CD4-positive, alpha-beta memory T cell (primary cell): ENCODE measurements at regions not wholly inside any gene's neighbourhood (a gene's known extent, or its start where the extent isn't known, plus 50 kb on each side); places are given as distances from the start of the nearest gene placed in this dataset.

Experiments
- CTCF ChIA-PET: fragments of 350-600 bp; sonication (Branson Sonifier 250); formaldehyde crosslinking; loops from one replicate; lab custom pipeline; 2021; ENCODE audit warnings: inconsistent platforms; ENCODE audit not compliant: partially characterized antibody; lab: Charles Lee
- POLR2A ChIA-PET: fragments of 350-600 bp; sonication (Branson Sonifier 250); formaldehyde crosslinking; loops from one replicate; lab custom pipeline; 2021; ENCODE audit not compliant: partially characterized antibody; lab: Charles Lee
- DNase-seq, 5 donors: peaks; one replicate each; pipeline versions ENCODE4 v3.0.0 to v3.0.0-alpha.2; 2020 to 2022; ENCODE audit warnings: mixed read lengths in 1 of 5
- H3K27ac ChIP-seq: one replicate; pipeline ENCODE4 v1.7.0; 2013; ENCODE audit warnings: low read depth, low read length
- H3K27me3 ChIP-seq: 2 replicates; pipeline ENCODE4 v1.7.0; 2013; ENCODE audit warnings: mild to moderate bottlenecking, low read length, moderate library complexity; ENCODE audit not compliant: insufficient read depth
- H3K36me3 ChIP-seq: 2 replicates; pipeline ENCODE4 v1.7.0; 2013; ENCODE audit warnings: mild to moderate bottlenecking, low read length, moderate library complexity; ENCODE audit not compliant: insufficient read depth
- H3K4me1 ChIP-seq: 2 replicates; pipeline ENCODE4 v1.7.0; 2013; ENCODE audit warnings: mild to moderate bottlenecking, low read length, moderate library complexity; ENCODE audit not compliant: insufficient read depth
- H3K4me3 ChIP-seq, 2 donors: one replicate each; pipeline ENCODE4 v1.7.0; 2013; ENCODE audit warnings: low read length in 2 of 2, mild to moderate bottlenecking in 1 of 2
- H3K9me3 ChIP-seq, 2 donors: one replicate each; pipeline ENCODE4 v1.7.0; 2013; ENCODE audit warnings: low read length in 2 of 2, control low read depth in 1 of 2; ENCODE audit not compliant: control insufficient read depth in 1 of 2
- H3K27ac Mint-ChIP-seq, 7 donors: one replicate each; pipeline ENCODE4 v1.8.0; 2020 to 2021; ENCODE audit warnings: mixed read lengths in 7 of 7, mild to moderate bottlenecking in 6 of 7, inconsistent platforms in 3 of 7, moderate library complexity in 3 of 7
- H3K27me3 Mint-ChIP-seq, 2 donors: one replicate each; pipeline ENCODE4 v1.8.0; 2020 to 2021; ENCODE audit warnings: mixed read lengths in 2 of 2
- H3K36me3 Mint-ChIP-seq, 2 donors: one replicate each; pipeline ENCODE4 v1.8.0; 2020 to 2021; ENCODE audit warnings: mixed read lengths in 2 of 2, inconsistent platforms in 1 of 2, mild to moderate bottlenecking in 1 of 2
- H3K4me1 Mint-ChIP-seq, 4 donors: one replicate each; pipeline ENCODE4 v1.8.0; 2020 to 2021; ENCODE audit warnings: mixed read lengths in 4 of 4, mild to moderate bottlenecking in 1 of 4
- H3K4me3 Mint-ChIP-seq, 8 donors: one replicate each; pipeline ENCODE4 v1.8.0; 2020 to 2021; ENCODE audit warnings: mixed read lengths in 8 of 8, mild to moderate bottlenecking in 7 of 8, moderate library complexity in 6 of 8, inconsistent platforms in 3 of 8
- H3K9me3 Mint-ChIP-seq, 8 donors: one replicate each; pipeline ENCODE4 v1.8.0; 2020 to 2021; ENCODE audit warnings: mixed read lengths in 8 of 8, mild to moderate bottlenecking in 5 of 8, inconsistent platforms in 3 of 8, moderate library complexity in 1 of 8
- intact Hi-C: fragments of 100-400 bp; cut with micrococcal nuclease; formaldehyde crosslinking; loops from one replicate; pipeline ENCODE4 v1.15.1; 2023

DNA sequence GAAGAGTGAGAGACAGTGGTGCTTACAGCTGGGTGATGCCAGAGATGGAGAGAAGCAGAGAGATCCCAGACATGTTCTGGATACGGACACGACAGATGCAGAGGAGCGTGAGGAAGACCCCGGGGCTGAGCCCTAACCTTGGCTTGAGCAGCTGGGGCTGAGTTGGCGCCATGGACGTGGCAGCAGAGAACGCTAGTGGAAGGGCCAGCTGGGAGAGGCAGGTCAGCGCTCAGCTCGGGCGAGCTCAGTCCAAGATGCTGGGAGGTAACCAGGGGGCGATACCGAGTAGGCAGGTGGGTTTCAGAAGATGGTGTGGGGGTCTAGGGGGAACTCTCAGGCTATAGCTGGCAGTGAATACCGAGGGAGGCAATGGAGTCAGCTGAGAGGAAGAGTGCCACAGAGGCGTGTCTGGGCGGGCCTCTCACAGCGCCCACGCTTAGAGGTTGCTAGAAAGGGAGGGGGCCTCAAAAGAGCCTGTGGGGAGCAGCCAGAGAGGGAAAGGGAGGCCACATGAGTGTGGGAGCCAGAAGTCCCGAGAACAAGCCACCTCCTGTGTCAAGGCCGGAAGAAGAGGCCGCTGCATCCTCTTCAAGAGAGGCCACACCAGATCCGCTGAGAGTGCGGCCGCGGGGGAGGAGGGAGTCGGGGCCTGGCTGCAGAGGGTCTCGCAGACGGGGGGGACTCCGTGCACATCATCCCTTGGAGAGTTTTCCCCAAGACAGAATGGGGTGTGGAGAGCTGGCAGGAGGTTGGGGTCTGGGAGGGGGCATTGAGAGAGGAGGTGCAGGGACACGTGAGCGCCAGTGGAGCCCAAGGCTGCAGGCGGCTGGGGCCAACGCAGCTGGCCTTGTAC is 57.0 kb upstream of the DIO3 start:
- H3K27me3 Mint-ChIP-seq: peaks cover 4 to 5% of the 10 kb centered on the region in 2 donors
- Histone ChIP-seq H3K4me3 (no peak overlapping the region), H3K9me3 (no peaks in the 10 kb centered on the region), H3K27me3 (no peaks in the 10 kb centered on the region), H3K36me3 (no peaks in the 10 kb centered on the region), H3K4me1 (no peaks in the 10 kb centered on the region), H3K27ac (no peak overlapping the region)
- DNase-seq: no peak
- ChIA-PET CTCF (no interaction called here), POLR2A (no interaction called here)
- no peaks in the 10 kb centered on the region for H3K4me1 Mint-ChIP-seq
- no peak overlapping the region for H3K4me3 Mint-ChIP-seq
- peaks cover 0 to 2% (median 0%) of the 10 kb centered on the region in 8 donors for H3K9me3 Mint-ChIP-seq
- H3K27ac Mint-ChIP-seq: no peak overlapping the region
- intact Hi-C loops: no loop called here
- no peaks in the 10 kb centered on the region for H3K36me3 Mint-ChIP-seq

DNA sequence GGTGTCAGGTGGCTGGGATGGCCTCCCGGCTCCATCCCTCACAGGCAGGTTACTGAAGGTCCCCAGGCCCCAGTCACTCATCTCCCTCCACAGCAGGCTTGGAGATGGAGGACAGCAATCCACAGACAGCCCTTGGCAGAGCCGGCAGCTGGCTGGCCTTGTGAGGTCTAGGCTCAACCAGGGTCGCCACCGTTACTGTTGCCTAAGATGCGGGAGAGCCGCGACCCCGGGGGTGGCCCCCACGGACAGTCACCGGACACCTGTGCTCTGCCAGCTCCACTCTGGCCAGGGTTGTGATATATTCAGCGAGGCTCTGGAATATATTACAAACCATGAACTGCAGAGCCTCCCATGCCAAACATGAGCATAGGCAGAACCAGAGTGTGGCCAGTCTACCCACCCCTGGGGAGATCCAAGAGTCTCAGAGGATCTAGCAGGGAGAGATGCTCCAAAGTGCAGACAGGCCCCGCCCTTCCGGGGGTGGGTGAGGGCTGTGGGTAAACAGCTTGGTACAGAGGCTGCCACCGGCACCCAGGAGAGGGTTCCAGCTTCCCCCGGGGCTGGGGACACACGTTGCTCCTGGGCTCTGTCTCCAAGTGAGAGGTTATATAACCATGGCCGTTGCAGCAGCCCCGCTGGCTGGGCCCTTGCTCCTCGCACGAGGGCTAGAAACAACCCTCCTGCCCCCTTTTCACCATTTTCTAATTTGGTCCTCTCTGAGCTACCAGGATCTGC is 55.9 kb upstream of the DIO3 start:
- intact Hi-C loops: no loop called here
- Mint-ChIP-seq H3K4me3 (peak overlapping the region in 1 of 8 donors; percentile 4), H3K27ac (no peak overlapping the region), H3K9me3 (peaks cover 0 to 2% (median 0%) of the 10 kb centered on the region in 8 donors), H3K27me3 (no peaks in the 10 kb centered on the region), H3K36me3 (no peaks in the 10 kb centered on the region), H3K4me1 (no peaks in the 10 kb centered on the region)
- Histone ChIP-seq H3K27ac (no peak overlapping the region), H3K4me1 (no peaks in the 10 kb centered on the region), H3K27me3 (no peaks in the 10 kb centered on the region), H3K4me3 (no peak overlapping the region), H3K36me3 (no peaks in the 10 kb centered on the region), H3K9me3 (no peaks in the 10 kb centered on the region)
- ChIA-PET POLR2A (no interaction called here), CTCF (interaction anchor here (0.6 kb wide), 1 partner anchor 113 kb away, joined by 3 read pairs; no protein-coding TSS in a partner anchor)
- no peak for DNase-seq

DNA sequence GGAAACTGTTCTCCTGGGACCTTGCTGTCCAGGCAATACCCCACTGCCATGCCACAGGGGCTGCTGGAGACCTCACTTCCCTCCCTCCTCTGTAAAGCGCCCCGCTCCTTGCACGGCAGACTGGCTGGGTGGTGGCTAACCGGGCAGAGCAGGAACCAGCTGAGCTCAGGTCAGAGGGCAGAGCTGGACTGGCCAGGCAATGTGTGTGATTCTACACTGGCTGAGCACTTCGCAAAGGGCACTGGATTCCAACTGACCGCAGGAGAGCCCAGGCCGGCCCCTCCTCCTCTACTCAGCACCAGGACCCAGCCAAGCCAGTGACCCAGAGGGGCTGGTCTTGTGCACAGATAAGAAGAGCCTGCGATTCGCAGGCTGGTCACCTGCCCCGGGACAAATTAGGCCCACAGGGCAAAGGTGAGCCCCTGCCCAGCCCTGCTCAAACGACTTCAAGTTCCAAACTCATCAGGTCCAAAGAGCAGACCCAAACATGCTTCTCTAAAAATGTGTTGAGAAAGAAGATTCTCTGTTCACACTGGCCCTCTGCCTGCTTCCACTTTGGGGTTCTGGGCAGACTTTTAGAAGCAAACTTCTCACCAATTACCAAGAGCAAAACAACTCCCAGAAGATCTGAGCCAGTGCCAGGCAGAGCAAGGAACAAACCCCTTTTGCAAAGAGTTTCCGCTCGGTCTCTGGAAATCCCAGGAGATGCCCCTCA is 54.9 kb upstream of the DIO3 start:
- intact Hi-C loops: no loop called here
- no peak overlapping the region for H3K27ac ChIP-seq
- CTCF ChIA-PET: no interaction called here
- H3K27me3 ChIP-seq: no peaks in the 10 kb centered on the region
- H3K4me1 ChIP-seq: no peaks in the 10 kb centered on the region
- POLR2A ChIA-PET: no interaction called here
- no peak overlapping the region for H3K4me3 ChIP-seq
- Mint-ChIP-seq H3K27me3 (no peaks in the 10 kb centered on the region), H3K27ac (no peak overlapping the region), H3K36me3 (no peaks in the 10 kb centered on the region), H3K9me3 (peaks cover 0 to 2% (median 0%) of the 10 kb centered on the region in 8 donors), H3K4me1 (no peaks in the 10 kb centered on the region), H3K4me3 (no peak overlapping the region)
- DNase-seq: no peak
- H3K36me3 ChIP-seq: no peaks in the 10 kb centered on the region
- H3K9me3 ChIP-seq: no peaks in the 10 kb centered on the region

DNA sequence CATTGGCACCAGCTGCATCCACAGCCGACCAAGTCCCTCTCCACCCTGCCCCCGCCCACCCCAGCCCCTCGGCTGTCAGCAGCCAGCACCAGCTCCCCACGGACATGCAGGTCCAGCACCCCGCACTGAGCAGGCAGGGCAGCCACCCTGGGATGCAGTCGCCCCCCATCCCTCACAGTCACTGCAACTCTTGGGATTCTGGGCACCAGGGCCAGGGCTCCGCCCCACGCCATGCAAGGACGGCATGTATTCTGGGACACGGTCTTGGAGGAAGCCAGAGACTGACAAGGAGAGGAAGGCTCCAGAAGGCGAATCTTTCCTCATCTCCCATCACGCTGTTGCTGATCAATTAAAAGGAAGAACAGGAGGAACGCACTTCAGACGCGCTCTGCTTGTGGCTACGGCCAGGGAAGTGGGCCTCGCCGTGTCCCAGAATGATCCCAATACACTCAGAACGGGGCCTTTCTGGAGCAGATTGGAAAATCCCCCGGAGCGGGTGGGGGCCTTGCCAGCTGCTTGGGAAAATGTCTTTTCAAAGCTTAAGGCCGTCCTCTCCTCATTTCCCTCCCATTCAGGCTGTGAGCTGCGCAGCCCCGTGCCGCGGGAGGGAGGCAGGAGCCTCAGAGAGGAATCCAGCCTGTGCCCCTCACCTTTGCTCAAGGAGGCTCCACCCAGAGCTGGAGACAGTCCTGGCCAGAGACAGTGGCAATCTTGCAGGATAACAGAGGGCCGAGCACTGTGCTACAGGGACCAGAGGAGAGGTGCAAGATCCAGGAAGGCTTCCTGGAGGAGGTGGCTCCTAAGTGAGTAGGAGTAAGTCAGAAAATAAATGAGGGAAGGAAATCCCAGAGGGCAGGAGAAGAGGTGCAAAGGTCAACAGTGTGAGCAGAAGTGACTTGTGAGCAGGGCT is 54.1 kb upstream of the DIO3 start:
- H3K4me1 ChIP-seq: no peaks in the 10 kb centered on the region
- H3K27me3 ChIP-seq: no peaks in the 10 kb centered on the region
- Mint-ChIP-seq H3K27me3 (no peaks in the 10 kb centered on the region), H3K36me3 (no peaks in the 10 kb centered on the region), H3K27ac (no peak overlapping the region), H3K9me3 (peaks cover 0 to 2% (median 0%) of the 10 kb centered on the region in 8 donors), H3K4me1 (no peaks in the 10 kb centered on the region), H3K4me3 (peak overlapping the region in 1 of 8 donors; percentile 13)
- no peak for DNase-seq
- intact Hi-C loops: no loop called here
- no peaks in the 10 kb centered on the region for H3K36me3 ChIP-seq
- H3K4me3 ChIP-seq: no peak overlapping the region
- ChIA-PET CTCF (no interaction called here), POLR2A (no interaction called here)
- H3K9me3 ChIP-seq: no peaks in the 10 kb centered on the region
- no peak overlapping the region for H3K27ac ChIP-seq

DNA sequence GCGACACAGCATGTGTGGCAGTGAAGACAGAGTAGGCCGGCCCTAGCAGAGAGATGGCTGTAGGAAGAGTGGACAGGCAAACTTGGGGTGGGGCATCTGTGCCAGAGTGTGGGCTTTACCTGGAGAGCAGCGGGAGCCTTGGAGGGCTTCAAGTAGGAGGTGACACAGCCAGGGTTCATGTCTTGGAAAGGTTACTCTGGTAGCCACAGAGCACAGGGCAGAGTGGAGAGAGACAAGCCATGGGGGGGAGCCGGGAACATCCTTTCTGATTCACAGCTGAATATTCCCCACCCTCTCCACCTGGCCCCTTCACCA is 53.5 kb upstream of the DIO3 start:
- H3K4me3 Mint-ChIP-seq: peak overlapping the region in 1 of 8 donors; percentile 13
- no peaks in the 10 kb centered on the region for H3K36me3 Mint-ChIP-seq
- no peak overlapping the region for H3K27ac Mint-ChIP-seq
- intact Hi-C loops: no loop called here
- Histone ChIP-seq H3K4me1 (no peaks in the 10 kb centered on the region), H3K36me3 (no peaks in the 10 kb centered on the region), H3K9me3 (no peaks in the 10 kb centered on the region), H3K4me3 (no peak overlapping the region), H3K27me3 (no peaks in the 10 kb centered on the region), H3K27ac (no peak overlapping the region)
- peaks cover 0 to 2% (median 0%) of the 10 kb centered on the region in 8 donors for H3K9me3 Mint-ChIP-seq
- H3K4me1 Mint-ChIP-seq: no peaks in the 10 kb centered on the region
- POLR2A ChIA-PET: no interaction called here
- CTCF ChIA-PET: no interaction called here
- no peak for DNase-seq
- no peaks in the 10 kb centered on the region for H3K27me3 Mint-ChIP-seq

DNA sequence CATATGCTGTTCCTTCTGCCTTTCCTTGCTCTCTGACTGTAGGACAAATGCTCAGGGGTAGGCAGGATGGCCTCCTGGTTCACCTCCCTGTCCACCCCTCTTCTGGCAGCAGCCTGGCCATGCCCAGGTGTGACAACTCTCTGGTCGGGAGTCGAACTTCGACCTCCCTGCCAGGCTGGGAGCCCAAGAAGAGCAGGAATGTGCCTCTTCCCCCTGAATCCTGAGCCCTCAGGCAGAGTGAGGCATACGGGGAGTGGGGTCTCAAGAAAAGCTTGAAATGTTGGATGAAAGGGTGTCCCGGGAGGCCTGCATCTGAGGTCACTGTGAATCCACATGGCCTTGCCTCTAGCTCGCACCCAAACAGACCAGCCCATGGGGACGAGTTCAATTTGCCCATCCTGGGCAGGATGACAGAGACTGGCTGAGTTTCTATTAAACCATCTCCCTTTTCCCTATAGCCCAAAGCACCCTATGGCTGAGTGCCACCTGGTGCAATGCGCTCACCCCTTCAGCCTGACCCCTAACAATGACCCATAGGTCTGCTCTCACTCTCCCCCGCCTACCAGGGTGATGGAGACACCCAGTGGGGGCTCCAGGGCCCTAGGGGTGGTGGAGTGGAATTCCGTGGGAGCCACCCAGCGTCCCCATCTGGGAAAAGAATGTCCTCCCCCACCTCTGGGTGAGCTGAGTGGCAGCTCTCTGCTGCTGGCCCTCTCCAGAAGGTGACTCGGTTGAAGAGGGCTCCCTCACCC is 52.9 kb upstream of the DIO3 start:
- ChIA-PET CTCF (no interaction called here), POLR2A (no interaction called here)
- intact Hi-C loops: no loop called here
- H3K9me3 Mint-ChIP-seq: no peaks in the 10 kb centered on the region
- H3K36me3 ChIP-seq: no peaks in the 10 kb centered on the region
- H3K4me3 ChIP-seq: no peak overlapping the region
- H3K36me3 Mint-ChIP-seq: no peaks in the 10 kb centered on the region
- no peak overlapping the region for H3K27ac Mint-ChIP-seq
- H3K4me3 Mint-ChIP-seq: no peak overlapping the region
- no peaks in the 10 kb centered on the region for H3K4me1 Mint-ChIP-seq
- no peaks in the 10 kb centered on the region for H3K27me3 Mint-ChIP-seq
- no peak overlapping the region for H3K27ac ChIP-seq
- DNase-seq: no peak
- no peaks in the 10 kb centered on the region for H3K27me3 ChIP-seq
- no peaks in the 10 kb centered on the region for H3K9me3 ChIP-seq
- H3K4me1 ChIP-seq: no peaks in the 10 kb centered on the region
